22Rv1 (cell line): ENCODE measurements at regions not wholly inside any gene's neighbourhood (a gene's known extent, or its start where the extent isn't known, plus 50 kb on each side); places are given as distances from the start of the nearest gene placed in this dataset.

ENCODE experiments used
- CTCF ChIP-seq: fragments of 450-650 bp; IDR thresholded peaks from 2 replicates; pipeline ENCODE4 v1.5.1; 2017; ENCODE audit warnings: mild to moderate bottlenecking
- ZFX ChIP-seq: fragments of 450-650 bp; IDR thresholded peaks from 2 replicates; pipeline ENCODE4 v1.6.1; 2017; ENCODE audit warnings: antibody characterized with exemption, borderline replicate concordance

- TF ChIP-seq CTCF (no peak), ZFX (no peak)
Observed at GRCh38 chr2:234861841-234862735, 89.7 kb upstream of the SH3BP4 start.
